Mesenchymal stem cell (in vitro differentiated cells and primary cell): ENCODE measurements at regions not wholly inside any gene's neighbourhood (a gene's known extent, or its start where the extent isn't known, plus 50 kb on each side); places are given as distances from the start of the nearest gene placed in this dataset.

Experiments used
- DNase-seq: peaks from one replicate; pipeline ENCODE4 v3.0.0-alpha.2; 2013
- H2AFZ ChIP-seq: one replicate; pipeline ENCODE4 v1.6.1; 2013; ENCODE audit warnings: low read depth, mild to moderate bottlenecking, control low read depth, inconsistent platforms, low read length, moderate library complexity
- H2AK5ac ChIP-seq: 2 replicates; pipeline ENCODE4 v1.6.1; 2013; ENCODE audit warnings: low read length, moderate library complexity, mild to moderate bottlenecking, inconsistent platforms; ENCODE audit not compliant: severe bottlenecking
- H2BK120ac ChIP-seq: one replicate; pipeline ENCODE4 v1.6.1; 2013; ENCODE audit warnings: low read depth, mild to moderate bottlenecking, inconsistent platforms, low read length, moderate library complexity
- H2BK12ac ChIP-seq, 2 experiments: one replicate each; pipeline ENCODE4 v1.6.1; 2013; ENCODE audit warnings: inconsistent platforms in 2 of 2, low read length in 2 of 2, mild to moderate bottlenecking in 2 of 2, moderate library complexity in 2 of 2, control low read depth in 1 of 2
- H2BK15ac ChIP-seq: one replicate; pipeline ENCODE4 v1.6.1; 2013; ENCODE audit warnings: mild to moderate bottlenecking, low read depth, inconsistent platforms; ENCODE audit not compliant: poor library complexity, severe bottlenecking
- H2BK5ac ChIP-seq: 2 replicates; pipeline ENCODE4 v1.6.1; 2013; ENCODE audit warnings: low read depth, mild to moderate bottlenecking, low read length, control low read depth, inconsistent platforms; ENCODE audit not compliant: poor library complexity, severe bottlenecking
- H3K14ac ChIP-seq, 2 experiments: one replicate each; pipeline ENCODE4 v1.6.1; 2013; ENCODE audit warnings: inconsistent platforms in 2 of 2, low read length in 2 of 2, control low read depth in 1 of 2, mild to moderate bottlenecking in 1 of 2, moderate library complexity in 1 of 2
- H3K18ac ChIP-seq, 2 experiments: one replicate each; pipeline ENCODE4 v1.6.1; 2013; ENCODE audit warnings: inconsistent platforms in 2 of 2, low read length in 2 of 2, control low read depth in 1 of 2, low read depth in 1 of 2, mild to moderate bottlenecking in 1 of 2
- H3K23ac ChIP-seq, 2 experiments: one replicate each; pipeline ENCODE4 v1.6.1; 2013; ENCODE audit warnings: inconsistent platforms in 2 of 2, low read length in 2 of 2, mild to moderate bottlenecking in 2 of 2, moderate library complexity in 2 of 2, control low read depth in 1 of 2
- H3K27ac ChIP-seq: 2 replicates; pipeline ENCODE4 v1.5.1; 2013; ENCODE audit warnings: mild to moderate bottlenecking, moderate library complexity, low read length, control low read depth, inconsistent platforms; ENCODE audit not compliant: poor library complexity, severe bottlenecking
- H3K27me3 ChIP-seq, 2 experiments: 2 replicates each; pipeline versions ENCODE4 v1.6.1 to v1.7.0; 2013; ENCODE audit warnings: low read length in 2 of 2, mild to moderate bottlenecking in 2 of 2, moderate library complexity in 2 of 2, control low read depth in 1 of 2, inconsistent platforms in 1 of 2; ENCODE audit not compliant: control insufficient read depth in 1 of 2, insufficient read depth in 1 of 2
- H3K36me3 ChIP-seq, 2 experiments: 2 replicates each; pipeline versions ENCODE4 v1.6.1 to v1.7.0; 2013; ENCODE audit warnings: low read length in 2 of 2, control low read depth in 1 of 2, inconsistent platforms in 1 of 2, low read depth in 1 of 2, mild to moderate bottlenecking in 1 of 2; ENCODE audit not compliant: insufficient read depth in 2 of 2, control insufficient read depth in 1 of 2
- H3K4ac ChIP-seq, 2 experiments: one replicate each; pipeline ENCODE4 v1.6.1; 2013; ENCODE audit warnings: inconsistent platforms in 2 of 2, low read length in 2 of 2, mild to moderate bottlenecking in 2 of 2, moderate library complexity in 2 of 2, control low read depth in 1 of 2, low read depth in 1 of 2
- H3K4me1 ChIP-seq: 2 replicates; pipeline ENCODE4 v1.6.1; 2013; ENCODE audit warnings: low read depth, low read length, control low read depth; ENCODE audit not compliant: control insufficient read depth, insufficient read depth
- H3K4me2 ChIP-seq: 2 replicates; pipeline ENCODE4 v1.6.1; 2013; ENCODE audit warnings: low read length, mild to moderate bottlenecking, inconsistent platforms; ENCODE audit not compliant: poor library complexity, severe bottlenecking
- H3K4me3 ChIP-seq, 2 experiments: 2 replicates each; pipeline versions ENCODE4 v1.5.1 to v1.7.0; 2013; ENCODE audit warnings: low read length in 2 of 2, mild to moderate bottlenecking in 2 of 2, control low read depth in 1 of 2, low read depth in 1 of 2; ENCODE audit not compliant: insufficient read depth in 1 of 2
- H3K79me1 ChIP-seq: replicated peaks from 2 replicates; pipeline ENCODE4 v1.6.1; 2013; ENCODE audit warnings: mild to moderate bottlenecking, control low read depth, low read length, inconsistent platforms; ENCODE audit not compliant: poor library complexity, severe bottlenecking
- H3K9ac ChIP-seq: 2 replicates; pipeline ENCODE4 v1.7.0; 2013; ENCODE audit warnings: mild to moderate bottlenecking, low read length, moderate library complexity
- H3K9me3 ChIP-seq: 2 replicates; pipeline ENCODE4 v1.7.0; 2013; ENCODE audit warnings: mild to moderate bottlenecking, low read length; ENCODE audit not compliant: control insufficient read depth
- H4K8ac ChIP-seq: one replicate; pipeline ENCODE4 v1.6.1; 2013; ENCODE audit warnings: inconsistent platforms, mild to moderate bottlenecking, low read length, moderate library complexity
- H4K91ac ChIP-seq: one replicate; pipeline ENCODE4 v1.6.1; 2013; ENCODE audit warnings: mild to moderate bottlenecking, low read length, inconsistent platforms
- WGBS: methylation state at CpG from one replicate; pipeline ENCODE4 v1.1.7; 2013; ENCODE audit warnings: mixed read lengths; 5-methylcytosine and 5-hydroxymethylcytosine counted together

DNA sequence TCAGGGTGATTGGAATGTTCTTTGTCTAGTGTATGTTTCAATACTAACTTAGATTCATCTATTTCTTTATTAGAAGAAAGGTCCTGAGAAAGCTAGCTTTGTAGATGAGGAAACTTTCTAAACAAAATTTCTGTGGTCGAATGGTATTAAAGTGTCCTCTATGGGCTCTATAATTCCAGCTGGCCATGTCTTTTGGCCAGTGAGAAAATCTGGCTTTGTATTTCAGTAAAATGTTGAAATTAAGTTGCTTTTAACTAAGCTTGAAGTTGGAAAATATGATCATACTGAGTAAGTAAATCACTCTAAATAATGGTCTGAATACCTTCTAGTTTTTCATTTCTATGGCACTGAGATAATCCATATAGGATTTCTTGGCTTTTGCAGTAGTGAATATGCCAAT is 148.8 kb downstream of the RDH14 start:
- no peaks in the 10 kb centered on the region for H3K36me3 ChIP-seq
- H3K27me3 ChIP-seq = no peaks in the 10 kb centered on the region
- no peak overlapping the region for H3K4ac ChIP-seq
- H2AFZ ChIP-seq = no peak overlapping the region
- no peak overlapping the region for H3K4me3 ChIP-seq
- no peak overlapping the region for H2AK5ac ChIP-seq
- no peak overlapping the region for H3K4me2 ChIP-seq
- no peak overlapping the region for H3K27ac ChIP-seq
- DNase-seq = no peak
- H3K9ac ChIP-seq = no peak overlapping the region
- H3K18ac ChIP-seq = no peak overlapping the region
- H4K8ac ChIP-seq = no peak overlapping the region
- no peak overlapping the region for H4K91ac ChIP-seq
- no peak overlapping the region for H3K14ac ChIP-seq
- H3K79me1 ChIP-seq = no peaks in the 10 kb centered on the region
- H2BK120ac ChIP-seq = no peak overlapping the region
- no peak overlapping the region for H3K23ac ChIP-seq
- H2BK15ac ChIP-seq = no peak overlapping the region
- H2BK12ac ChIP-seq = no peak overlapping the region
- no peaks in the 10 kb centered on the region for H3K4me1 ChIP-seq
- no peaks in the 10 kb centered on the region for H3K9me3 ChIP-seq
- WGBS = 87% methylated on average over 1 of the region's 1 CpG
- H2BK5ac ChIP-seq = no peak overlapping the region

DNA sequence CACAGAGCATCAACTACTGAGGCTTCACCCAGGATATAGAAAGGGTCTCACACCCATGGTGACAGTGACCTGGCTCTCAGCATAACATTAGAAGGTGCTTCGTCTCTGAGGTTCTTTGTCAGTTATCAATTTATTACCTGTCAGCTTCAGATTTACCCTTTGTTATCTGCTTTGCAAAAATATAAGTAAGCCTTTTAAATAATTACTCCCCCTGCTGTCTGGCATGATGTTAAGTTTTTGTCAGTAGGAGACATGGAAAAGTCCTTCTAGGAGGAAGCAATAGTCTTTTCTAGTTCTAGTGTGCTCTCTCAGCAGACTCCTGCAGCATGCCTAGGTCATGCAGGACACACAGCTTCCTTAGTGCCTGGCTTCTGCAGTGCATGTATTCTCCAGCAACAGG is 149.9 kb downstream of the RDH14 start:
- Histone ChIP-seq H3K4me3 (no peak overlapping the region), H3K27ac (no peak overlapping the region), H3K4ac (peak overlapping the region in 1 of 2 experiments; percentile 47), H4K91ac (no peak overlapping the region), H3K36me3 (no peaks in the 10 kb centered on the region), H3K9me3 (no peaks in the 10 kb centered on the region), H2BK12ac (peak overlapping the region in 1 of 2 experiments; percentile 14), H3K14ac (peak overlapping the region in 1 of 2 experiments; percentile 35), H3K23ac (no peak overlapping the region), H3K9ac (no peak overlapping the region), H3K4me2 (no peak overlapping the region), H4K8ac (peak overlapping the region; percentile 40), H2AK5ac (no peak overlapping the region), H3K18ac (no peak overlapping the region), H3K27me3 (no peaks in the 10 kb centered on the region), H2BK120ac (no peak overlapping the region), H2BK5ac (no peak overlapping the region), H3K4me1 (no peaks in the 10 kb centered on the region), H2AFZ (no peak overlapping the region), H3K79me1 (no peaks in the 10 kb centered on the region), H2BK15ac (no peak overlapping the region)
- DNase-seq = no peak
- 83% methylated on average over 1 of the region's 1 CpG for WGBS

DNA sequence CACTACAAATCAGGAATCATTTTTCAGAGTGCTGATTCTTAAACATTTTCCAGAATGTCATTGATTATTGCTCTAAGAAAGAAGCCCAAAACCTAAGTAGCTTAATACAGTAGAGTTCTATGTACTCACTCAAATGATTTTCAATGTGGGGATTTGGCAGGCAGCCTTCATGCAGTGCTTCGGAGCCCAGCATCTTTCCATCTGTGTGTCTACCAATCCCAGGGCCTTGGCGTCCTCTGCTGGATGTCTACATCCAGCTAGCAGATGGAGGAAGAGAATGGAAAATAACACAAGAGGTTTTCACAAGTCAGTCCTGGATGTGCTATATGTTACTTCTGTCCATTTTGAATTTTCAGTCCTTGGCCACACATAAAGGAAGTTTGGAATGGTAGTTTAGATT is 151.8 kb downstream of the RDH14 start:
- H2AFZ ChIP-seq = no peak overlapping the region
- no peak overlapping the region for H2BK15ac ChIP-seq
- H3K4ac ChIP-seq = no peak overlapping the region
- no peak overlapping the region for H3K27ac ChIP-seq
- H4K91ac ChIP-seq = no peak overlapping the region
- no peak overlapping the region for H3K14ac ChIP-seq
- H3K9me3 ChIP-seq = no peaks in the 10 kb centered on the region
- no peak overlapping the region for H2BK120ac ChIP-seq
- 87% methylated on average over 2 of the region's 2 CpGs for WGBS
- H3K27me3 ChIP-seq = no peaks in the 10 kb centered on the region
- no peak overlapping the region for H3K4me3 ChIP-seq
- H3K23ac ChIP-seq = no peak overlapping the region
- DNase-seq = no peak
- H3K9ac ChIP-seq = no peak overlapping the region
- no peaks in the 10 kb centered on the region for H3K79me1 ChIP-seq
- H4K8ac ChIP-seq = no peak overlapping the region
- H3K36me3 ChIP-seq = no peaks in the 10 kb centered on the region
- H3K18ac ChIP-seq = no peak overlapping the region
- no peaks in the 10 kb centered on the region for H3K4me1 ChIP-seq
- no peak overlapping the region for H2BK5ac ChIP-seq
- no peak overlapping the region for H2AK5ac ChIP-seq
- H3K4me2 ChIP-seq = no peak overlapping the region
- no peak overlapping the region for H2BK12ac ChIP-seq

DNA sequence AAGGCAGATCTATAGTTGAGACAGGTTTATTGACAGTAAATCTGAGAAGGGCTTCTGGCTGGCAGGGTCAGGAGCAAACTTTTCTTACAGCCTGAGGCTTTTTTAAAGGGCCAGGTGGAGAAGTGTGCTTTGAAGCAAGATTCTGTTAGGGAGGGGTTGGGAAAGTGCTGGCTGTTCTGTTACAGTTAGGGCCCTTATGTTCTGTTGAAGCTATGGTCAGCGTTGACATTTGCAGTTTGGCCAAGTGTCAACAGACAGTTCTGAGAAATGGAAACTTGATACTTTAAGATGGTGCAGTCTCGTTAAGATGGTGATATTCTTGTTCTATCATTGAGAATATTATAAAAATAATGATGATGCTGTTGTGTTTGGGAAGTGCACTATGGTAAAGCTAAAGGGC is 154.2 kb downstream of the RDH14 start:
- WGBS = 98% methylated on average over 2 of the region's 2 CpGs
- no peak for DNase-seq

More for the DNA sequence above, 154.2 kb downstream of the RDH14 start:
- no peak overlapping the region for H3K23ac ChIP-seq
- no peak overlapping the region for H3K27ac ChIP-seq
- no peak overlapping the region for H2BK12ac ChIP-seq
- no peak overlapping the region for H3K18ac ChIP-seq
- no peaks in the 10 kb centered on the region for H3K79me1 ChIP-seq
- H3K27me3 ChIP-seq = no peaks in the 10 kb centered on the region
- no peak overlapping the region for H2BK5ac ChIP-seq
- no peak overlapping the region for H2AK5ac ChIP-seq
- no peak overlapping the region for H3K4me2 ChIP-seq
- no peak overlapping the region for H3K14ac ChIP-seq
- H2BK15ac ChIP-seq = no peak overlapping the region
- no peak overlapping the region for H4K91ac ChIP-seq
- H3K4ac ChIP-seq = no peak overlapping the region
- H2AFZ ChIP-seq = no peak overlapping the region
- no peaks in the 10 kb centered on the region for H3K36me3 ChIP-seq
- no peak overlapping the region for H3K9ac ChIP-seq
- no peaks in the 10 kb centered on the region for H3K4me1 ChIP-seq
- H4K8ac ChIP-seq = no peak overlapping the region
- H3K9me3 ChIP-seq = no peaks in the 10 kb centered on the region
- no peak overlapping the region for H2BK120ac ChIP-seq
- H3K4me3 ChIP-seq = no peak overlapping the region
